Esophagus squamous epithelium (tissue), 4 donors: ENCODE measurements at regions not wholly inside any gene's neighbourhood (a gene's known extent, or its start where the extent isn't known, plus 50 kb on each side); places are given as distances from the start of the nearest gene placed in this dataset.

Experiments used
- POLR2A ChIP-seq, 4 donors: fragments of 450-650 bp; IDR thresholded peaks; one replicate each; pipeline ENCODE4 v1.6.1; 2017; ENCODE audit warnings: antibody characterized with exemption in 4 of 4, mild to moderate bottlenecking in 4 of 4, moderate library complexity in 3 of 4
- TF ChIP-seq, protein P1 (sequence below), 6 experiments: fragments of 450-650 bp in 4 of 6; fragments of 200-600 bp in 2 of 6; sonication (generic) in 2 of 6; IDR thresholded peaks; one replicate each; pipeline ENCODE4 v1.5.1; 2016 to 2019; ENCODE audit warnings: antibody characterized with exemption in 6 of 6, mild to moderate bottlenecking in 4 of 6, moderate library complexity in 4 of 6

DNA sequence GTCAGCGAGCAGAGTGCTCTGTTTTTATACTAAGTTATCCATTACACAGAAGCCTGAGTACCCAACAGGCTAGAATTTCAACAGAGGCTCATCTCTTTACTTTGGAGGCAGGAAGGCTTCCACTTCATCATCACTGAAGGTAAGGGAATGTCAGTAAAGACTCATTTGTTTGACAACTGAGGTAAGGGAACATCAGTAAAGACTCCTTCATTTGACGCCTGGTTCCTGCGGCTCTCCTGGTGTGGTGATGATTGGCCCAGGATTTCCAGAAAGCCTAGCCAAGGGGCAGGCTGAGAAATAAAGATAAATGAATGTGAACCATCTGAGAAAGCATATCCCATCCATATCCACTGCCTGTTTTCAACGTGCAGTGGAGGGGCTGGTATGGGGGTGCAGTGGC lies 244.6 kb upstream of the ECI2 start:
- TF ChIP-seq, protein P1, sequence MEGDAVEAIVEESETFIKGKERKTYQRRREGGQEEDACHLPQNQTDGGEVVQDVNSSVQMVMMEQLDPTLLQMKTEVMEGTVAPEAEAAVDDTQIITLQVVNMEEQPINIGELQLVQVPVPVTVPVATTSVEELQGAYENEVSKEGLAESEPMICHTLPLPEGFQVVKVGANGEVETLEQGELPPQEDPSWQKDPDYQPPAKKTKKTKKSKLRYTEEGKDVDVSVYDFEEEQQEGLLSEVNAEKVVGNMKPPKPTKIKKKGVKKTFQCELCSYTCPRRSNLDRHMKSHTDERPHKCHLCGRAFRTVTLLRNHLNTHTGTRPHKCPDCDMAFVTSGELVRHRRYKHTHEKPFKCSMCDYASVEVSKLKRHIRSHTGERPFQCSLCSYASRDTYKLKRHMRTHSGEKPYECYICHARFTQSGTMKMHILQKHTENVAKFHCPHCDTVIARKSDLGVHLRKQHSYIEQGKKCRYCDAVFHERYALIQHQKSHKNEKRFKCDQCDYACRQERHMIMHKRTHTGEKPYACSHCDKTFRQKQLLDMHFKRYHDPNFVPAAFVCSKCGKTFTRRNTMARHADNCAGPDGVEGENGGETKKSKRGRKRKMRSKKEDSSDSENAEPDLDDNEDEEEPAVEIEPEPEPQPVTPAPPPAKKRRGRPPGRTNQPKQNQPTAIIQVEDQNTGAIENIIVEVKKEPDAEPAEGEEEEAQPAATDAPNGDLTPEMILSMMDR (IDR thresholded peaks at IDR 0.05), result no peak
- TF ChIP-seq POLR2A (IDR thresholded peaks at IDR 0.05), result no peak
